DOHH2 (cell line): ENCODE measurements at regions not wholly inside any gene's neighbourhood (a gene's known extent, or its start where the extent isn't known, plus 50 kb on each side); places are given as distances from the start of the nearest gene placed in this dataset.

Experiments
- H3F3A ChIP-seq: fragments of 200-600 bp; sonication (generic), shearing (Covaris generic); 2 replicates; pipeline ENCODE4 v1.6.0; 2016; ENCODE audit warnings: antibody characterized with exemption, mild to moderate bottlenecking; ENCODE audit not compliant: control insufficient read depth, insufficient read depth
- H3K27ac ChIP-seq: fragments of 200-600 bp; sonication (generic); 2 replicates; pipeline ENCODE4 v1.5.1; 2014; ENCODE audit warnings: low read depth, mild to moderate bottlenecking, low read length, moderate library complexity
- H3K27me3 ChIP-seq: fragments of 200-600 bp; sonication (generic); 2 replicates; pipeline ENCODE4 v1.6.1; 2014; ENCODE audit warnings: mild to moderate bottlenecking, low read length, mixed read lengths; ENCODE audit not compliant: control insufficient read depth
- H3K36me3 ChIP-seq: fragments of 200-600 bp; sonication (generic); 2 replicates; pipeline ENCODE4 v1.6.1; 2014; ENCODE audit warnings: mild to moderate bottlenecking, low read length, moderate library complexity, mixed read lengths; ENCODE audit not compliant: control insufficient read depth
- H3K4me1 ChIP-seq: fragments of 200-600 bp; sonication (generic); 2 replicates; pipeline ENCODE4 v1.6.1; 2014; ENCODE audit warnings: mild to moderate bottlenecking, low read length, mixed read lengths; ENCODE audit not compliant: control insufficient read depth
- H3K4me2 ChIP-seq: fragments of 200-600 bp; sonication (generic); 2 replicates; pipeline ENCODE4 v1.6.0; 2014; ENCODE audit warnings: mild to moderate bottlenecking, low read length, moderate library complexity
- H3K4me3 ChIP-seq: fragments of 200-600 bp; sonication (generic); 2 replicates; pipeline ENCODE4 v1.5.1; 2014; ENCODE audit warnings: mild to moderate bottlenecking, low read length, mixed read lengths
- H3K79me2 ChIP-seq: fragments of 200-600 bp; sonication (generic); 2 replicates; pipeline ENCODE4 v1.6.1; 2014; ENCODE audit warnings: mild to moderate bottlenecking, low read length, mixed read lengths; ENCODE audit not compliant: control insufficient read depth
- H3K9me2 ChIP-seq: fragments of 200-600 bp; sonication (generic); replicated peaks from 2 replicates; pipeline ENCODE4 v1.6.1; 2014; ENCODE audit warnings: mild to moderate bottlenecking, low read length, mixed read lengths; ENCODE audit not compliant: control insufficient read depth
- H3K9me3 ChIP-seq: fragments of 200-600 bp; sonication (generic); 2 replicates; pipeline ENCODE4 v1.6.1; 2014; ENCODE audit warnings: antibody characterized with exemption, low read length, mixed read lengths; ENCODE audit not compliant: control insufficient read depth, insufficient read depth
- H4K20me1 ChIP-seq: fragments of 200-600 bp; sonication (generic); 2 replicates; pipeline ENCODE4 v1.6.0; 2014; ENCODE audit warnings: low read depth, mild to moderate bottlenecking, antibody characterized with exemption, low read length, moderate library complexity; ENCODE audit not compliant: control insufficient read depth, insufficient read depth
- EZH2phosphoT487 ChIP-seq: fragments of 200-600 bp; sonication (generic); IDR thresholded peaks from 2 replicates; pipeline ENCODE4 v1.6.1; 2017; ENCODE audit warnings: borderline replicate concordance, mild to moderate bottlenecking, antibody characterized with exemption, low read length, moderate library complexity, mixed read lengths
- TF ChIP-seq, protein P1 (sequence below): fragments of 200-600 bp; sonication (generic); IDR thresholded peaks from one replicate; pipeline ENCODE4 v1.5.1; 2014; ENCODE audit warnings: antibody characterized with exemption, mild to moderate bottlenecking, low read depth, low read length; ENCODE audit not compliant: poor library complexity, severe bottlenecking

DNA sequence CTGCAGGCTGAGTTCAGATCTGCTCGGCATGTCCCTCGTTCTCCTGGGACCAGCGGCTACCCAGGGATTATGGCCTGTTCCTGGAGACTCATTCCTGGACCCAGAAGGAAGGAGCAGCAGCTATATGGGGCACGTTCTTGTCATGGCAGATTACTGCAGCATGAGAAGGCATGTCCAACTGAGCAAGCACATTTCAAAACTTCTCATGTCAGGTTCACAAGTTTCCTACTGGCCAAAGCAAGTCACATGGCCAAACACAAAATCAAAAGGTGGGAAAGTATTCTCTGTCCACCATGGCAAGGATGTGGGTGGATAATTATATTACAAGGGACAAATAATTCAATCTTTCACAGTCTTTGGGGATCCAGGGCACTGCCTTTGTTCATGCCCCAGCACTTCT, 71.9 kb upstream of the C15orf39 start:
- no peaks in the 10 kb centered on the region for H3K36me3 ChIP-seq
- H3K4me2 ChIP-seq: no peak overlapping the region
- H3K27ac ChIP-seq: no peak overlapping the region
- no peaks in the 10 kb centered on the region for H3F3A ChIP-seq
- H3K27me3 ChIP-seq: no peaks in the 10 kb centered on the region
- TF ChIP-seq, protein P1, sequence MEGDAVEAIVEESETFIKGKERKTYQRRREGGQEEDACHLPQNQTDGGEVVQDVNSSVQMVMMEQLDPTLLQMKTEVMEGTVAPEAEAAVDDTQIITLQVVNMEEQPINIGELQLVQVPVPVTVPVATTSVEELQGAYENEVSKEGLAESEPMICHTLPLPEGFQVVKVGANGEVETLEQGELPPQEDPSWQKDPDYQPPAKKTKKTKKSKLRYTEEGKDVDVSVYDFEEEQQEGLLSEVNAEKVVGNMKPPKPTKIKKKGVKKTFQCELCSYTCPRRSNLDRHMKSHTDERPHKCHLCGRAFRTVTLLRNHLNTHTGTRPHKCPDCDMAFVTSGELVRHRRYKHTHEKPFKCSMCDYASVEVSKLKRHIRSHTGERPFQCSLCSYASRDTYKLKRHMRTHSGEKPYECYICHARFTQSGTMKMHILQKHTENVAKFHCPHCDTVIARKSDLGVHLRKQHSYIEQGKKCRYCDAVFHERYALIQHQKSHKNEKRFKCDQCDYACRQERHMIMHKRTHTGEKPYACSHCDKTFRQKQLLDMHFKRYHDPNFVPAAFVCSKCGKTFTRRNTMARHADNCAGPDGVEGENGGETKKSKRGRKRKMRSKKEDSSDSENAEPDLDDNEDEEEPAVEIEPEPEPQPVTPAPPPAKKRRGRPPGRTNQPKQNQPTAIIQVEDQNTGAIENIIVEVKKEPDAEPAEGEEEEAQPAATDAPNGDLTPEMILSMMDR: no peak
- no peak for TF ChIP-seq EZH2phosphoT487
- no peak overlapping the region for H3K4me3 ChIP-seq
- no peaks in the 10 kb centered on the region for H3K79me2 ChIP-seq
- H3K9me2 ChIP-seq: no peaks in the 10 kb centered on the region
- no peaks in the 10 kb centered on the region for H3K9me3 ChIP-seq
- no peaks in the 10 kb centered on the region for H4K20me1 ChIP-seq
- H3K4me1 ChIP-seq: 0 out of 2 replicates have a peak, but pooled peaks cover 3% of the 10 kb centered on the region

DNA sequence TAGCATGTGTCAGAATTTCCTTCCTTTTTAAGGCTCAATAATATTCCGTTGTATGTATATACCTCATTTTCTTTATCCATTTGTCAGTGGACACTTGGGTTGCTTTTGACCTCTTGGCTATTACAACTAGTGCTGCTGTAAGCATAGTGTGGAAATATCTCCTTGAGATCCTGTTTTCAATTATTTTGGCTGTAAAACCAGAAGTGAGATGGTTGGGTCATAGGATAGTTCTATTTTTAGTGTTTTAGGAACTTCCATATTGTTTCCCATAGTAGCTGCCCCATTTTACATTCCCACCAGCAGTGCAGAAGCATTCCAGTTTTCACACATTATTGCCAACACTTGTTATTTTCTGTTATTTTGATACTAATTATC, 70.4 kb upstream of the C15orf39 start:
- H3K4me1 ChIP-seq: 0 out of 2 replicates have a peak, but pooled peaks cover 3% of the 10 kb centered on the region
- H3K27ac ChIP-seq: no peak overlapping the region

GRCh38 chr15:75134748-75135147, 66.9 kb upstream of the C15orf39 start:
- Histone ChIP-seq H3K79me2 (no peaks in the 10 kb centered on the region), H3K27ac (no peak overlapping the region), H3K9me3 (no peaks in the 10 kb centered on the region), H3K27me3 (peaks cover 6% of the 10 kb centered on the region; the same call in 1 of the 2 replicates), H4K20me1 (no peaks in the 10 kb centered on the region), H3K4me1 (no peaks in the 10 kb centered on the region), H3K4me2 (no peak overlapping the region), H3K9me2 (no peaks in the 10 kb centered on the region), H3K4me3 (no peak overlapping the region), H3K36me3 (no peaks in the 10 kb centered on the region), H3F3A (no peaks in the 10 kb centered on the region)
- TF ChIP-seq EZH2phosphoT487: no peak

More for the DNA sequence above, 70.4 kb upstream of the C15orf39 start:
- no peaks in the 10 kb centered on the region for H3K9me3 ChIP-seq
- H3K4me3 ChIP-seq: no peak overlapping the region
- no peak for TF ChIP-seq EZH2phosphoT487
- TF ChIP-seq, protein P1: no peak
- H3K4me2 ChIP-seq: no peak overlapping the region
- H4K20me1 ChIP-seq: no peaks in the 10 kb centered on the region
- H3K27me3 ChIP-seq: peaks cover 4% of the 10 kb centered on the region; the same call in 1 of the 2 replicates
- H3K79me2 ChIP-seq: no peaks in the 10 kb centered on the region
- H3F3A ChIP-seq: no peaks in the 10 kb centered on the region
- no peaks in the 10 kb centered on the region for H3K36me3 ChIP-seq
- H3K9me2 ChIP-seq: no peaks in the 10 kb centered on the region

DNA sequence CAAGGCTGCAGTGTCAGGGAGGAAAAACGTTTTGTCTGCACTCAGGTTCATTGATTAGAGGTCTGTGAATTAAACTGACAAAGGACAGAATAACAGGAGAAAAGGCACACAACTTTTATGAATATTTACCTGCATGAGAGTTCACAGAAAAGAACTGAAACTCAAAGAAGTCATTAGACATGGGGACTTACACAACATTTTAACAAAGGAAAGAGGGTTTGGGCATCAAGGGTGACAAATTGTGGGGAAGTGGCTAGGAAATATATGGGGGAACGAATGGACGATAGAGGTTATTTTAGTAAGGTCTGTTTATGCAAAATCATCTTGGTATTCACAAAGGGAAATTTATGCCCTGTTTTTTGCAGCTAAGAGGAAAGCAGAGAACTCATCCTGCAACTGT, 65.6 kb upstream of the C15orf39 start:
- Histone ChIP-seq H3K4me2 (no peak overlapping the region), H3K27ac (no peak overlapping the region)

More for the DNA sequence above, 65.6 kb upstream of the C15orf39 start:
- Histone ChIP-seq H3K9me3 (peaks cover 5% of the 10 kb centered on the region; the same call in 1 of the 2 replicates), H4K20me1 (no peaks in the 10 kb centered on the region), H3F3A (no peaks in the 10 kb centered on the region), H3K4me3 (no peak overlapping the region), H3K4me1 (no peaks in the 10 kb centered on the region), H3K79me2 (no peaks in the 10 kb centered on the region), H3K36me3 (no peaks in the 10 kb centered on the region), H3K27me3 (peaks cover 6% of the 10 kb centered on the region; the same call in 1 of the 2 replicates), H3K9me2 (no peaks in the 10 kb centered on the region)
- no peak for TF ChIP-seq EZH2phosphoT487
- TF ChIP-seq, protein P1: no peak
